ENCODE measurements at regions not wholly inside any gene's neighbourhood (a gene's known extent, or its start where the extent isn't known, plus 50 kb on each side); places are given as distances from the start of the nearest gene placed in this dataset.

GRCh38 chr20:48552550-48552949 is 275.2 kb downstream of the PREX1 start:
- H3K9me3 ChIP-seq (ENCODE audit: control insufficient read depth in 2 of 3, insufficient read depth in 1 of 3, low read length in 3 of 3), result no peaks in the 10 kb centered on the region
- DNase-seq (no peak), FAIRE-seq (no peak)
- H3K36me3 ChIP-seq (ENCODE audit: control insufficient read depth in 2 of 3, insufficient read depth in 3 of 3, low read length in 3 of 3), result no peaks in the 10 kb centered on the region
- TF ChIP-seq CTCF (IDR thresholded peaks at IDR 0.05; ENCODE audit: borderline replicate concordance, extremely low read depth, insufficient read depth), result no peak
- intact Hi-C loops (cut with DNase I), result no loop called here
- H3K9ac ChIP-seq (ENCODE audit: low read length in 3 of 3), result no peak overlapping the region
- no peak overlapping the region for H3K27ac ChIP-seq (ENCODE audit: low read depth in 2 of 2, low read length in 2 of 2)
- H3K27me3 ChIP-seq (ENCODE audit: control insufficient read depth, insufficient read depth, low read length), result no peaks in the 10 kb centered on the region
- H3K4me3 ChIP-seq (ENCODE audit: low read length in 3 of 3), result no peak overlapping the region
- H3K4me1 ChIP-seq (ENCODE audit: control insufficient read depth in 2 of 3, insufficient read depth in 2 of 3, low read depth in 1 of 3, low read length in 3 of 3), result no peaks in the 10 kb centered on the region

DNA sequence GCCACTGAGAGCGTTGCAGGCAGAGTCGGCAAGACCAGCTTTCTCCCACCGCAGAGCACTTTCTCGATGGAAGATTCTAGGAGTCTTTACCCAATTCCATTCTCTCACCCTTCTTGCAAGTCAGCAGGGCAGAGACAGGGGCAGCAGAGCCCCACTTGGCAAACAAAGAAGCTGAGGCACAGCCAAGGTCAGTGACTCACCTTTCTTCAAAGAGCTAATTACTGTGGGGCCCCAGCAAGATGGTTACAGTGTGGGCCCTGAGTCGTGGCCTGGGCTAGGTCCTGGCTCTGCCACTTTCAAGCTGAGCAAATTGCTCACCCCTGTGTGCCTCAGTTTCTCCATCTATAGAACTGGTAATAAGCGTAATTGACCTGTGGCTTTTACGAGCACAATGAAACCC is 277.0 kb downstream of the PREX1 start:
- H3K27ac ChIP-seq (ENCODE audit: low read depth in 2 of 2, low read length in 2 of 2), result no peak overlapping the region
- no peaks in the 10 kb centered on the region for H3K9me3 ChIP-seq (ENCODE audit: control insufficient read depth in 2 of 3, insufficient read depth in 1 of 3, low read length in 3 of 3)
- no peaks in the 10 kb centered on the region for H3K4me1 ChIP-seq (ENCODE audit: control insufficient read depth in 2 of 3, insufficient read depth in 2 of 3, low read depth in 1 of 3, low read length in 3 of 3)
- no peak for TF ChIP-seq CTCF (IDR thresholded peaks at IDR 0.05; ENCODE audit: borderline replicate concordance, extremely low read depth, insufficient read depth)
- no peak overlapping the region for H3K9ac ChIP-seq (ENCODE audit: low read length in 3 of 3)
- H3K36me3 ChIP-seq (ENCODE audit: control insufficient read depth in 2 of 3, insufficient read depth in 3 of 3, low read length in 3 of 3), result no peaks in the 10 kb centered on the region
- FAIRE-seq (no peak), DNase-seq (no peak)
- intact Hi-C loops (cut with DNase I), result no loop called here
- H3K27me3 ChIP-seq (ENCODE audit: control insufficient read depth, insufficient read depth, low read length), result no peaks in the 10 kb centered on the region
- H3K4me3 ChIP-seq (ENCODE audit: low read length in 3 of 3), result no peak overlapping the region

DNA sequence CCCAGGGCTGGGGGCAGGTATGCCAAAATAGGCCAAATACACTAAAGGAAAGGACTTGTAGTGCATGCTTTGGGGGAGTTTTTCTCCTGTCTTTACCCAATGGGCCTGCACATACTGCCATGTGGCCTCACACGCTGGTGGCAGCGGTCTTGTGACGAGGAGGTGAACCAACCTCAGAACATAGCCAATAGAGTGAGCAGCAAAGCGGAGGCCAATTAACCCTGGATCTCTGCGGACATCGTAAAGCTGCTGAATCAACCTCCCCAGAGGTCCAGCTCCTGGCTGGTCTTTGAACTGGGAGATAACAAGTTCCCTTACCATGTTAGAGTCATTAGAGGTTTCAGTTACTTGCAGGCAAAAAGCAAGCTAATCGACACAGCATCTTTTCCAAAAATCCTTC is 280.1 kb downstream of the PREX1 start:
- DNase-seq (no peak), FAIRE-seq (no peak)
- Histone ChIP-seq H3K4me3 (ENCODE audit: low read length in 3 of 3) (no peak overlapping the region), H3K9ac (ENCODE audit: low read length in 3 of 3) (no peak overlapping the region), H3K4me1 (ENCODE audit: control insufficient read depth in 2 of 3, insufficient read depth in 2 of 3, low read depth in 1 of 3, low read length in 3 of 3) (peaks cover 0 to 6% (median 0%) of the 10 kb centered on the region in 3 donors), H3K9me3 (ENCODE audit: control insufficient read depth in 2 of 3, insufficient read depth in 1 of 3, low read length in 3 of 3) (no peaks in the 10 kb centered on the region), H3K27ac (ENCODE audit: low read depth in 2 of 2, low read length in 2 of 2) (no peak overlapping the region), H3K27me3 (ENCODE audit: control insufficient read depth, insufficient read depth, low read length) (no peaks in the 10 kb centered on the region), H3K36me3 (ENCODE audit: control insufficient read depth in 2 of 3, insufficient read depth in 3 of 3, low read length in 3 of 3) (no peaks in the 10 kb centered on the region)
- intact Hi-C loops (cut with DNase I), result no loop called here
- no peak for TF ChIP-seq CTCF (IDR thresholded peaks at IDR 0.05; ENCODE audit: borderline replicate concordance, extremely low read depth, insufficient read depth)
